ENCODE measurements at regions not wholly inside any gene's neighbourhood (a gene's known extent, or its start where the extent isn't known, plus 50 kb on each side); places are given as distances from the start of the nearest gene placed in this dataset.
"Not testable (repeated sequence)": the region's sequence is repeated elsewhere in the genome, so short reads cannot be mapped to it uniquely, and the experiment has no call there.

DNA sequence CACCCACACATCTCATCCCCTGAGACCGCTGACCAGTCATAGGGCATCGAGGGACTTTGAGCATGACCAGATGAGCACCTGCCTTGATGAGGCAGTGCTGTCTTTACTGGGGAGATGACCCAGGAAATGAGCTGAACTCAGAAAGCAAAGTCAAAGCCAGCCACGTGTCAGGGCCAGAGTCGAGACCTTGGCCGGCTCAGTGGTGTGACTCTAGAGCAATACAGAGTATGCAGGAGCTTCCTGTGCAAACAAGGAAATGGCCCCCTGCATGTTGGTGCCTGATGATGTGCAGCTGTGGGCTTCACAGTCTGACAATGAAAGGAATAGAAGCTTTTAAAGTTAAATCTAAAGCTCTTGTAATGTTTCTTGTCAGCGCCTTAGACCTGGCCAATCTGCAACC is 332.9 kb downstream of the PCNX1 start:
- DNase-seq (ENCODE audit: low read depth), result no peak

DNA sequence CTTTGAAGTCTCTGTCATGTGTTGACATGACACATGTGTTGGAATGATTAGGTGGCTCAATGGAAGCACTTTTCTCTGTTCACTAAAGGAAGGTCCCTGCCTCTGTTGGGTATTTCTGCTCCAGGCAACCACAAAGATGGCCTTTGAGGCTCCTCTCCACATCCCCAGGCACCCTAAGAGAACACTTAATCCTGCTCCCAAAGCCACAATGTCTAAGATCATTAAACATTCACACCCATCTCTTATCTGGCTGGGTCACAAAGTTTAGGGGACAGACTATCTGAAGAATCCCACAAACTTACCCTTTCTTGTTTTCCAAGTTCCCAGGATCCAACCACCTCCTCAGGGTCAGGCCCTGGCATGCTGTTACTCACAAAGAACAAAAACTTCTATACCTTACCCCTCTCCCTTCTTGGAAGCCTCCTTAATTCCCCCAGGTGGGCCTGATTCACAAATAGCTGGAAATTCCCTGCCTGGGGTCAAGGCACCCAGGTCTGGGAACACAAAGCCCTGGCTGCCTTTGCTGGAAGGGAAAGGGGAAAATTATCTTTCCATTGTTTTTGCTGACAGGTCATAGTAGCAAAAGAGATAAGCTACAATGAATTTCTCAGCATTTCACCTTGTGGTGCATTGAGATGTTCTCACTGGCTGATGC is 333.7 kb downstream of the PCNX1 start:
- DNase-seq (ENCODE audit: low read depth), result no peak

DNA sequence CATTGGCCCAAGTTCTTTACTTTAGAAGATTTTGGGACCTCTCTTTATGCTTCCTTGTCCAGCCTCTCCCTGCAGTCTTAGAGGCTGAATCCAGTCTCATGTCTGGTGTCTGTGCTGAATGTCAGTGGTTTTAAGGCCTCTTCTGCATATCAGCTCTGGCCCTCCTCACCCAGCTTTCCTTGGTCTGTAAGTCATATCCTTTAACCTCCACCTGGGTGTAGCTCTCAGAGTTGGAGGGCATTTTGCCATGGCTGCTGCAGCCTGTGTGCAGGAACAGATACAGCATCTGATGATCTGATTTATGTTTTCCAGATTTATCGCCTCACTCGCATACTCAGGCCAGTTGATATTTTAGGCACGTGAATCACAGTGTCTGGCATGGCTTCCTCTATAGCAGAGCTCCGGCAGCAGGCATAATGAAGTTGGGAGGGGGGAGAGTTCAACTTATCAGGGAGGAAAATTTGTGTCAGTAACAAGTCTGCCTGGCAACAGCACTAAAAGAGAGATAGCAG is 335.0 kb downstream of the PCNX1 start:
- no peak for DNase-seq (ENCODE audit: low read depth)

DNA sequence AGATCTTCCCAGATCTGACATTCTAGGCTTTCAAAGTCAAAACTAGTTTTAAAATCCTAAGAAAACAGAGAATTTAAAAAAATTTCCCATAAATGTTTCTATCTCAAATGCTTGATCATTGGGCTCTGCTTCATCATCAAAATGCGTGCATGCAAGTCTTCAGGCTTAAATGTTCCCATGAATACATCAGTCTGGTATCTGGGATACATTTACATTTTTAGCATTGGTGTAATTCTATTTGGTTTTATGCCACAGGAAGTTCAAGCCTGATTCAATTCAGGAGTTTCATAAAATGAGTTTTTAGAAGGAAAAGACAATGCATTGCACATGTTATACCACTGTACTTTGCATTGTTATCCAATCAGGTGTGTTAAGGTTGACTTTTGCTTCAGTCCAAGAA is 336.4 kb downstream of the PCNX1 start:
- DNase-seq (ENCODE audit: low read depth), result no peak

DNA sequence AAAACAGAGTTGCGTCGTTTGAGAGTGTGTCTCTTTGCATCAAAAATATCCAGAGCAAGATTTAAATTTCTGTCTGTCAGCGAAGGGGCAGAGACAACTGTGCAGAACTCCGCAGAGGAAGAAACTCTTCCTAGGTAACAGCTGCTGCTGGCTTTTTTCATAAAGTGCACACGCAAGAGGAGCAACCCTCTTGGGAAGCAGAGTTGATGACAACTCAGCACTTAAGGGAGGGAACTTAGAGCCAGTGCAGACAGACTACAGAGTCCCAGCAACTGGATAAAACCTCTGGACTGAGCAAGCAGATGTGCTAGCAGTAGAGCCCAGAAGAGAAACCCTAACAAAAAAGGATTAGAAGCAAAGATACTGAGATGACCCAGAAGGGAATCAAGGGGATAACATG is 337.1 kb downstream of the PCNX1 start:
- no peak for DNase-seq (ENCODE audit: low read depth)

DNA sequence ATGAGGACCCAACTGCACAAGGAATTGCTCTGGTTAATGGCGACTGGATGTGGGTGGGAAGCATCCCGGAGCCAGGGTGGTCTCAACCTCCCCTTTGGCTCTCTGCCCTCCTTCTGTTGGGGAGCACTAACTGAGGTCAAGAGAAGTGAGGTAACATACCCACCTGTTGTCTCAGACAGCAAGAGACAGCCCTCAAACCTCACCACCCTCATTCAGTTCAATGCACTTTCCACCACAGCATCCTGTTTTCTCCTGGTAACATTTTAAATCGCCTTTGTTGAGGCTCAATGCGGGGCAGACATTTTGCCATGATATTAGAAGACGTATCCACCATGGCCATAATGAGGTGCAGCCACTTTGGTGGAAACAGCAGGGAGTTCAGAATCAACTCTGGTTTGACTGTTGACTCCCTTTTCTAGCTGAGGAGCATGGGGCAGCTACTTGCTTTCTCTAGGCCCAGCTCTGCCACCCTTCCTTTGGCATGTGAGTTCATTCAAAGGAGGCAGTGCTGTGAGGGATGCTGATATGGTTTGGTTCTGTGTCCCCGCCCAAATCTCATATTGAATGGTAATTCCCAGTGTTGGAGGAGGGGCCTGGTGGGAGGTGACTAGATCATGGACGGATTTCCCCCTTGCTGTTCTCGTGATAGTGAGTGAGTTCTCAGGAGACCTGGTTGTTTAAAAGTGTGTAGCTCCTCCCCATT is 338.6 kb downstream of the PCNX1 start:
- no peak for DNase-seq (ENCODE audit: low read depth)

DNA sequence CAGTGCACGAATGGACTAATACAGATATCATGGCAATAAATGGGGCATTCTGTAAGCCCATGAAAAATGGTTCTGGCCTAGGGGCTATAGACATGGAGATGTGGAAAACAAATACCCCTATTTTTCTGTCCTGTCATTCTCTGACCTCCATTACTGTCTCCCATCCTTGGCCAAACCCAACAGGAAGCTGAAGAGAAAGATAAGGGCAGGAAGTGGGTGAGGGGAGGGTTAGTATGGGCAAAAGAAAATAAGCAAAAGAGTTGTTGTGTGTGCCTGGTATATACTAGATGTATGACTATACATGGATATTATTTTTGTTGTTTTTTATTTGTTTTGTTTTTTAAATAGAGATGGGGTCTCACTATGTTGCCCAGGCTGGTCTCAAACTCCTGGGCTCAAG is 339.3 kb downstream of the PCNX1 start:
- DNase-seq (ENCODE audit: low read depth), result no peak

DNA sequence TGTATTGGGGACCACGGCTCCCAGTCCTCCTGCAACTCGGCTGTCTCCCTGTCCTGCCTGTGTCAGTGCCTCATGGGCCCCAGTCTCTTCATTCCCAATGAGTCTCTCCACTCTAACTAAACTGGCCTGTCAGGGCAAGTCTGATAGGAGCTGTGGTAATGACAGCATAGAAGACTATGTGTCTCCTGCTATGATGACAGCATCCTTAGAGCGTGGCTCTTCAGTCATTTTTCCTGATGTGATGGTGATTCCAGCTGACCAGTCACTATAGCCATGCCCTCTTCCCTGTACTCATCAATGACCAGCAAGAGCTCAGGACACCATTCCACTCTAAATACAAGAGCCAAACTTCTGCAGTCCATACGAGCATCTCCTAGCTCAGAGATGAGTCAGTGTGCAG is 339.8 kb downstream of the PCNX1 start:
- no peak for DNase-seq (ENCODE audit: low read depth)

DNA sequence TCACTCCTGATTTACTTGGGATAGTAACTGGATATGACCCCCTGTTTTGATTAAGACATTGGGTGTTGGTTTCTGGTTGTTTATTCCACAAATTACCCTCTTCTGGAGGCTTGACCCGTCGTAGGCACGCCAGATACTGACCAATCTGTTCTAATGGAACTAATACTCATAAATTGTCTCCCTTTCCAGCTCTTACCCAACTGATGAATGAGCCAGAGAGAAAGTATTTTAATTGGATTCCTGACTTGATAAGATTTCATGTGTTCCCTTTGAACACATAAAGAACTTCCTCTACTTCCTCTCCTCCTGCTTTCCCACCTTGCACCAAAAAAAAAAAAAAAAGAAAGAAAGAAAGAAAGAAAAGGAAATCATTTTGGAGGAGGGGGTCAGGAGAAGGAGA is 340.9 kb downstream of the PCNX1 start:
- no peak for DNase-seq (ENCODE audit: low read depth)

DNA sequence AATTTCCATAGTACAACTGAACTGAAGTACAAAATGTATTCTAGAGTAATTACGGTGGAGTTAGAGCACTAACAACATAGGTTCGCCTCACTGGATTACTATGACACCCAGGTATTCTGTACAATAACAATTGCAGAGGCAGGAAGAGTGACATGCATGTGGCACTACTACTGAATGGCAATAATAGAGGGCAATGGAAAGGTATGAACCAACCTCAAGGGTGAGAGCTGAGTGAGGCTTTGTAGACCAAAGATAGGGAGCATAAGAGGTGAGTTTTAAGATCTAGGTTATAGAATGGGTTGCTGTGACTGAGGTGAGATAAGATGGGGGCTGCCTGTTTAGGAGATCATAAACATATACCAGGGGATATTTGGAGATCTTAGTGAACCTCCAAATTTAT is 343.1 kb downstream of the PCNX1 start:
- DNase-seq (ENCODE audit: low read depth), result no peak

DNA sequence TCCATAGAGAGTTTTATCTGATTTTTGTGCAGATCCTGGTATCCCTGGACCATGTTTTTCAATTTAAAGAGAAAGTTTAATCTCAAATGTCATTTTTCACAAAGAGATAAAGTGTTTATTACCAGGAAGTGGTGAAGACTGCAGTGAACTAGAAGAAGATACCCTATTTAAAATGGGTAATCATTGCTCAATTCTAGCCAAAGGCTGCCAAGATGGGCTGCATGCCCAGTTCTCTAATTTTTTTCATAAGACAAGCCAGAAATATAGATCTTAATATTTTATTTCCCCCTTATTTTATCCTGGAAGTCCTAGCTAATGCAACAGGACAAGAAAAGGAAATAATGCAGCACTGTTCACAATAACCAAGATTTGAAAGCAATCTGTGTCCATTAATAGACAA is 343.5 kb downstream of the PCNX1 start:
- DNase-seq (ENCODE audit: low read depth), result no peak

DNA sequence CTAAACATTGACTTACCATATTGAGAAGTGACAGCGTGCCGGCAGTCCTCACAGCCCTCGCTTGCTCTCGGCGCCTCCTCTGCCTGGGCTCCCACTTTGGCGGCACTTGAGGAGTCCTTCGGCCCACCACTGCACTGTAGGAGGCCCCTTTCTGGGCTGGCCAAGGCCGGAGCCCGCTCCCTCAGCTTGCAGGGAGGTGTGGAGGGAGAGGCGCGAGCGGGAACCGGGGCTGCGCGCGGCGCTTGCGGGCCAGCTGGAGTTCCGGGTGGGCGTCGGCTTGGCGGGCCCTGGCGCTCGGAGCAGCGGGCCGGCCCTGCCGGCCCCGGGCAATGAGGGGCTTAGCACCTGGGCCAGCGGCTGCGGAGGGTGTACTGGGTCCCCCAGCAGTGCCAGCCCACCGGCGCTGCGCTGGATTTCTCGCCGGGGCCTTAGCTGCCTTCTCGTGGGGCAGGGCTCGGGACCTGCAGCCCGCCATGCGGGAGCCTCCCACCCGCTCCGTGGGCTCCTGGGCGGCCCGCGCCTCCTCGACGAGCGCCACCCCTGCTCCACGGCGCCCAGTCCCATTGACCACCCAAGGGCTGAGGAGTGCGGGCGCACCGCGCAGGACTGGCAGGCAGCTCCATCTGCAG is 346.9 kb downstream of the PCNX1 start:
- not testable (repeated sequence) for DNase-seq (ENCODE audit: low read depth)

DNA sequence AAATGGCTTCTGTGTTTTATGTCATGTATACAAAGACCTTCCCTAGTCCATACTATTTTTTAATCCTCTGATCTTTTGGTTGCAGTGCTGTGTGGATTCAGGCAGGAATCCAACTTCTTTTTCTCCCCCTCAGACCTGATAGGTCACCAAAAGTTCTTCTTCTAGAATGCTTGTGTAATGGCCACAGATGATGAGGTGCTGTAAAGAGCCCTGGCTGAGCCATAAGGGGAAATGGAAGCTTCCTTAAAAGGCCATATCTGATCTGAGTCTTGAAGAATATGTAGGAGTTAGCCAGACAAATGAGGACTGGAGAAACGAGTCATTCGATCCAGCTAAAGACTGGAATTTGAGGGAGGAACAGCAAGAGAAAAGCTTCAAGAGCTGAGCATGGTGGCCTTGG is 353.9 kb downstream of the PCNX1 start:
- no peak for DNase-seq (ENCODE audit: low read depth)

DNA sequence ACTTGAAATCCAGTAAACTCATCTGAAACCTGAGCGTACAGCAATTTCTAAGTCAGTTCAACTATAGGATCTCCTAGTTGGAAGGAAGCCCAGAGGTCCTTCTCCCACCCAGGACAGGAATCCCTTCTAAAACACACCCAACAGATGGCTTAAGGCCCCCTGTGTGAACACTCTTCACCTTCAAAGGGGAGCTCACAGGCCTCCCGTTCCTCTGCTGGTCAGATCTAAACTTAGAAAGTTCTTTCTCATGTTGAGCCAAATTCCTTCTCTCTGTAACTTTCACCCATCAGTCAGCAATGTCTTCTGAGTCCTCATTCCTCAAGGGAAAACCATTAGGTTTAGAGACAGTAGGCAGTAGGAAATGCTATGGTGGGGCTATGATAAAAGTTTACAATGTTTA is 355.2 kb downstream of the PCNX1 start:
- DNase-seq (ENCODE audit: low read depth), result no peak

DNA sequence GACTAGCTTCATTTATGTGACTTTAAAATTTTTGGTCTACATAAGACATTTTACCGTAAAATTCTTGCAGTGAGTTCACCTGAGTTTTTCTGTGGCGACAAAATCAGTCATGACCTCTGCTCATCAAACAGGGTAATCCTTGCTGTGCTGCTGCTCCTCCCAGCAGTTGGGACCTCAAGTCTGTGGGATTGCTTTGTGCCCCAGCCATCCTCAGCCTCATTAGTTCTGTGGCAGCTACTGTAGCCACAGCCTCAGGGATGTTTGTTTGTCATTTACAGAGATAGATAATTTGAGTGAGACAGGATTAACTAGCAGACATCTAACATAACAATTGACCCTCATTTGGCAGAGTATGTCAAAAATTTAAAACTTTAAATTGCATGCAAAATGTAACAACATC is 357.0 kb downstream of the PCNX1 start:
- DNase-seq (ENCODE audit: low read depth), result no peak

DNA sequence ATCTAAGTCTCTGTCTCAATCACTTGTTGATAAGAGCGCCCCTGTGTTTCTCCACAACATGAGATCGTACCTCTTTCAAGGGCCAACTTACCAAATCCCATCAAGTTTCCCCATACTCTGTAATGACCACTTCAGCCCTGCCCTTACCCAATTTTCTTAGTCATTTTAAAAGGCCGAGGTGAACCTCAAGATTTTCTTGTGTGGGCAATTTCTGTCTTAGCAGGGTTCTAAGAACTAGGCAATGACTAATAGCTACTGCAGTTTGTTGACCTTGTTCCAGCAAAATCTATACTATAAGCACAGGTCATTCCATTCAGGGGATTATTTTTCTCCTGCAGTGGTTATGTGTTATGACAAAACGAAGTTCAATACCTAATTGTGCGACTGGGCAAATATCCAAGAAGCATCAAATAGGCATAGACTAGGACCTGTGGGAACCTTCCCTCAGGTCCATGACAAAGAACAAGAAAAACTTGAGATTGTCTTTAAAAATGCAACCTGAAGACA is 359.8 kb downstream of the PCNX1 start:
- DNase-seq (ENCODE audit: low read depth), result no peak

DNA sequence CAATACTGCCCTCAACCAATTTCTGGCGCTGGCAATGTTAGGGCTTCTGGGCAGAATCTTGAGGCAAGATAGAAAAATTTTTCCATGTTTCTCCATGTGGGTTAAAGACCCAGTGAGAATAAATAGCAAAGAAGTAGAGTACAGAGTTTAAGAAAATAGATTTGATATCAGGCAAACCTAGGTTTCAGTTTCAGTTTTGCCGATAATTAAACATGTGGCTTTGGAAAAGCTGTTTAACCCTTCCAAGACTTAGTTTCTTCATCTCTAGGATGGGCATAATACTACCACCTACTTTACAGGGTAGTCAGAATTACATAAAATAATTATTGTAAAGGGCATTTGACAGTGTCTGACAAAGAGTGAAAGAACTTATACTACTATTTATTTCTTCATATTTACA is 360.4 kb downstream of the PCNX1 start:
- DNase-seq (ENCODE audit: low read depth), result no peak

DNA sequence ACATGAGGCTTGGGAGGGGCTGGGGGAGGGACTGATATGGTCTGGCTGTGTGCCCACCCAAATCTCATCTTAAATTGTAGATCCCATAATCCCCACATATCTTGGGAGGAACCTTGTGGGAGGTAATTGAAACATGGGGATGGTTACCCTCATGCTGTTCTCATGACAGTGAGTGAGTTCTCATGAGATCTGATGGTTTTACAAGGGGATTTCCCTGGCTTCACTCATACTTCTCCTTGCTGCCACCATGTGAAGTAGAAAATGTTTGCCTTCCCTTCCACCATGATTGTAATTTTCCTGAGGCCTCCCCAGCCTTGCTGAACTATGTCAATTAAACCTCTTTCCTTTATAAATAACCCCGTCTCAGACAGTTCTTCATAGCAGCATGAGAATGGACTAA is 362.9 kb downstream of the PCNX1 start:
- no peak for DNase-seq (ENCODE audit: low read depth)

DNA sequence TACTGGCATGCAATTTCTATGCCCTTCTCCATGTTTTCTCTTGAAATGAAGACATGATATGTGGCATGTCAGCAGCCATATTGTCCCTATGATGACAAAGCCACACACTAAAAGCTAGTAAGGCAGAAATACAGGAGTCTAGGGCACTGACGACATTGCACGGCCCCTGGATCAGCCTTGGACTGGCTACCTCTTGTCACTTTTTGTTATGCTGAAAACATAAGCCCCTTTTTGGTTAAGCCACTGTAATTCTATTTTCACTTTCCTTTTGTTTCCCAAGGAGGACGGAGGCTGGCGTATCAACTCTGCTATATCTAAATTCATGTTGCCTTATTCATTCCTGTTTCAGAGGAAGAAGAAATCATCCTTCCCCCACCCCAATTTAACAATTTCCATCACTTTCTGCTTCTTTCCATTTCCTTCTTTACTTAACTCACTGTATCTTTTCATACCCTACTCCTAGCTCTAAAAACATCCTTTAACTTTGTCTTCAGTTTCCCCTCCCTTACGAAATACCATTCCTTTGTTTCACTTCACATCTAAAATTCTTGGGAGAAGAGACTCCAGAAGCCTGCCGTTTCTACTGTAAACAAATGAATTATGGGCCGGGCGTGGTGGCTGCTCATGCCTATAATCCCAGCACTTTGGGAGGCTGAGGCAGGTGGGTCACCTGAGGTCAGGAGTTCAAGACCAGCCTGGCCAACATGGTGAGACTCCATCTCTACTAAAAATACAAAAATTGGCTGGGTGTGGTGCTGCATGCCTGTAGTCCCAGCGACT is 364.1 kb downstream of the PCNX1 start:
- DNase-seq (ENCODE audit: low read depth), result no peak

DNA sequence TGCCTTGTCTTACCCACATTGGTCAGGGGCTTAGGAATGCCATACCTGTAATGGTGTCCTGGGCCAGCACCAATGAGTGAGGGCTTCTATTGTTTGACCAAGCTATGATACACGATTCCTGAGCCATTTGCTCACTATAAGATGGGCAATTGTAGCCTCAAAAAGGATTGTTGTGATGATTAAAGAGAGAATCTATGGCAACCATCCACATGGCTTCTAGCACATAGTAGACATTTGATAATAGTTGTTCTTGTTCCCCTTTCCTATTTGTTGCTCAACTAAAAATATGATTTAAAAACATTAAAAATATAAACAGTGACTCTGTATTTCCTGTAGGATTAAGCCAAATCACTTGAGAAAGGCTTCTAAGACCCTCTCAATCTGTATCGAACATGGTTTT is 366.1 kb downstream of the PCNX1 start:
- no peak for DNase-seq (ENCODE audit: low read depth)

DNA sequence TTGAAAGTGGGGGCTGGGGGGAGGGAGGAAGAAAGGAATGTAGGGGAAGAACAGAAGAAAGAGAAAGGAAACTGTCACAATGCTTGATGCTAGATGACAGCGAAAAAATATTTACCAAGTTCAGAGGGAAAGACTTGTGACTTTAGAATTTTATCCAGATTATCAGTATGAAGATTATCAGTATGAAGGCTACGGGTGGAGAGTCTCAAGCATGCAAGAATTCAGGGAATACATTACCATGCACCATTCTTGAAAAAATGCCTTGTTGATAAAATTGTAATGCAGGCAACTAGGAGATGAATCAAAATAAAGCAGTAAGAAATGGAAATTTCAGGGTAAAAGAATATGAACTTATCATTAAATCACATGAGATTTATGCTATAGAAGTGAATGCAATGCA is 376.8 kb downstream of the PCNX1 start:
- DNase-seq (ENCODE audit: low read depth), result no peak

DNA sequence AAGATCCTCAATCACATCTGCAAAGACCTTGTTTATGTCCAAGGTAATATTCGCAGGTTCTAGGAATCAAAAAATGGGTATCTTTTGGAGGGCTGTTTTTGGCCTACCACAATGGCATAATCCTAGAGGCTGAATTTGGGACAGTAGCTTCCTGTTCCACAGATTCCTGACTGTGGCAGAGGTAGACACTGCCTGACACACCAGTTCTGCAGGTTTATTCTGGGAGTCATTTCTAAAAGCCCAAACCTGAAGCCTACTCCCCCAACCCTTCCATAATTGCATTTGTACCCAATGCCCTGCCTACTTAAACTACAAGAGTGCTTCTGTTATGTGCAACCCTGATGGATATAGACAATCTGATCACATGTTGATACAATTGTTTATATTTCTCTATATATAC is 378.9 kb downstream of the PCNX1 start:
- DNase-seq (ENCODE audit: low read depth), result no peak

DNA sequence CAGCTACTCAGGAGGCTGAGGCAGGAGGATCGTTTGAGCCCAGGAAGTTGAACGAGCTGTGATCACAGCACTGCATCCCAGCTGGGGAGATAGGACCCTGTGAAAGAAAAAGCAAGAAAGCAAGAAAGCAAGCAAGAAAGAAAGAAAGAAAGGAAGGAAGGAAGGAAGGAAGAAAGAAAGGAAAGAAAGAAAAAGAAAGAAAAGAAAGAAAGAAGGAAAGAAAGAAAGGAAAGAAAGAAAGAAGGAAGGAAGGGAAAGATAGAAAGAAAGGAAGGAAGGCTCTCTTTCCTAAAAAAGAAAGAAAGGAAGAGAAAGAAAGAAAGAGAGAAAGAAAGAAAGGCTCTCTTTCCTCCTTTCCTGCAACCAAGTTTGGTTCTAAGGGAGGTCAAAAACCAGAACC is 380.3 kb downstream of the PCNX1 start:
- no peak for DNase-seq (ENCODE audit: low read depth)
